ENCODE measurements at regions not wholly inside any gene's neighbourhood (a gene's known extent, or its start where the extent isn't known, plus 50 kb on each side); places are given as distances from the start of the nearest gene placed in this dataset.

- no peak for TF ChIP-seq GATA3 (IDR thresholded peaks at IDR 0.05; ENCODE audit: low read depth, low read length)
- no peak for TF ChIP-seq GATA2 (IDR thresholded peaks at IDR 0.05; ENCODE audit: low read depth, low read length)
Measured at GRCh38 chrX:68934922-68935321, 106.1 kb downstream of the EFNB1 start.

Data from SH-SY5Y (cell line).